HCT116 (cell line): ENCODE measurements at regions not wholly inside any gene's neighbourhood (a gene's known extent, or its start where the extent isn't known, plus 50 kb on each side); places are given as distances from the start of the nearest gene placed in this dataset.

Experiments used
- ATAC-seq: fragments of 200-7000 bp; cut with Tn5 transposase; 2 replicates; pipeline ENCODE4 v1.9.1; 2020; ENCODE audit warnings: mild to moderate bottlenecking, moderate library complexity
- BruUV-seq: library from RNA; stranded (reverse); fragments of 400-500 nt; replicated peaks from 2 replicates; lab custom pipeline; 2021; lab: Mats Ljungman, UMichigan
- CTCF ChIA-PET: fragments of 300-600 bp; sonication (Branson Sonifier 250); formaldehyde crosslinking; loops from one replicate; lab custom pipeline; 2021; ENCODE audit warnings: antibody characterized with exemption; lab: Charles Lee
- POLR2A ChIA-PET: fragments of 300-600, 350-600 bp; sonication (Branson Sonifier 250); formaldehyde crosslinking; loops from one replicate; lab custom pipeline; 2021; ENCODE audit warnings: antibody characterized with exemption; lab: Charles Lee
- RAD21 ChIA-PET, 2 experiments: fragments of 300-600 bp; sonication (Branson Sonifier 250); formaldehyde crosslinking; loops; one replicate each; lab custom pipeline; 2023; ENCODE audit warnings: low total read pairs in 2 of 2; ENCODE audit not compliant: uncharacterized antibody in 2 of 2, unreplicated experiment in 2 of 2, low non-redundant PET in 1 of 2; lab: Charles Lee
- DNase-seq: peaks from one replicate; pipeline ENCODE4 v3.0.0-alpha.2; 2010; ENCODE audit warnings: low read depth, low spot score
- H2AFZ ChIP-seq: fragments of 200-600 bp; shearing (Covaris generic), sonication (generic); 2 replicates; pipeline ENCODE4 v1.6.1; 2017; ENCODE audit warnings: low read depth, mixed run types, mixed read lengths, antibody characterized with exemption, low read length; ENCODE audit not compliant: poor library complexity, severe bottlenecking
- H3K27ac ChIP-seq: 2 replicates; pipeline ENCODE4 v1.5.1; 2012; ENCODE audit warnings: low read depth, low read length
- H3K27me3 ChIP-seq: fragments of 200-600 bp; sonication (generic); 2 replicates; pipeline ENCODE4 v1.6.1; 2016; ENCODE audit warnings: mixed run types, low read length, mixed read lengths; ENCODE audit not compliant: insufficient read depth
- H3K36me3 ChIP-seq, 2 experiments: fragments of 200-500 bp in 1 of 2; fragments of 200-600 bp in 1 of 2; sonication (Bioruptor generic) in 1 of 2; sonication (generic) in 1 of 2; 2 replicates each; pipeline versions ENCODE4 v1.5.1 to v1.6.1; 2014 to 2016; ENCODE audit warnings: low read length in 2 of 2, inconsistent platforms in 1 of 2, mixed read lengths in 1 of 2, mixed run types in 1 of 2; ENCODE audit not compliant: insufficient read depth in 2 of 2, control insufficient read depth in 1 of 2
- H3K4me1 ChIP-seq, 2 experiments: fragments of 200-600 bp in 1 of 2; sonication (generic) in 1 of 2; 2 replicates each; pipeline versions ENCODE4 v1.5.1 to v1.6.1; 2012 to 2017; ENCODE audit warnings: low read length in 2 of 2, inconsistent platforms in 1 of 2, mild to moderate bottlenecking in 1 of 2, mixed read lengths in 1 of 2, mixed run types in 1 of 2, moderate library complexity in 1 of 2; ENCODE audit not compliant: insufficient read depth in 2 of 2, control insufficient read depth in 1 of 2
- H3K4me2 ChIP-seq: fragments of 200-600 bp; sonication (generic); 2 replicates; pipeline ENCODE4 v1.6.1; 2017; ENCODE audit warnings: mixed run types, low read length, mixed read lengths
- H3K4me3 ChIP-seq, 2 experiments: fragments of 200-600 bp in 1 of 2; sonication (generic) in 1 of 2; replicated peaks in 1 of 2; 2 replicates each; pipeline ENCODE4 v1.5.1; 2011 to 2016; ENCODE audit warnings: low read length in 2 of 2, control low read depth in 1 of 2, low read depth in 1 of 2, mild to moderate bottlenecking in 1 of 2, mixed read lengths in 1 of 2, mixed run types in 1 of 2
- H3K79me2 ChIP-seq: fragments of 200-600 bp; sonication (generic); 2 replicates; pipeline ENCODE4 v1.6.1; 2017; ENCODE audit warnings: mild to moderate bottlenecking, mixed run types, low read length, moderate library complexity, mixed read lengths; ENCODE audit not compliant: insufficient read depth
- H3K9ac ChIP-seq: fragments of 200-600 bp; sonication (generic); 2 replicates; pipeline ENCODE4 v1.6.1; 2016; ENCODE audit warnings: low read length, mixed read lengths
- H3K9me2 ChIP-seq: fragments of 200-600 bp; sonication (generic), shearing (Covaris generic); 2 replicates; pipeline ENCODE4 v1.6.1; 2017; ENCODE audit warnings: mixed run types, mild to moderate bottlenecking, moderate library complexity; ENCODE audit not compliant: insufficient read depth
- H3K9me3 ChIP-seq, 2 experiments: fragments of 200-500 bp in 1 of 2; fragments of 200-600 bp in 1 of 2; sonication (Bioruptor generic) in 1 of 2; sonication (generic) in 1 of 2; 2 replicates each; pipeline ENCODE4 v1.6.1; 2014 to 2017; ENCODE audit warnings: low read length in 2 of 2, mixed read lengths in 2 of 2, inconsistent platforms in 1 of 2, low read depth in 1 of 2, mild to moderate bottlenecking in 1 of 2, mixed run types in 1 of 2, moderate library complexity in 1 of 2; ENCODE audit not compliant: control insufficient read depth in 1 of 2, insufficient read depth in 1 of 2
- H4K20me1 ChIP-seq: fragments of 200-600 bp; sonication (generic), shearing (Covaris generic); 2 replicates; pipeline ENCODE4 v1.6.1; 2017; ENCODE audit warnings: mixed run types, mild to moderate bottlenecking, moderate library complexity; ENCODE audit not compliant: insufficient read depth
- ATF3 ChIP-seq: IDR thresholded peaks from 2 replicates; pipeline ENCODE4 v1.6.1; 2012
- CEBPB ChIP-seq: IDR thresholded peaks from 2 replicates; pipeline ENCODE4 v1.6.1; 2012; ENCODE audit warnings: low read depth
- EGR1 ChIP-seq: IDR thresholded peaks from 2 replicates; pipeline ENCODE4 v1.6.1; 2012; ENCODE audit warnings: low read depth
- ELF1 ChIP-seq: IDR thresholded peaks from 2 replicates; pipeline ENCODE4 v1.6.1; 2012; ENCODE audit warnings: low read depth, borderline replicate concordance
- EZH2phosphoT487 ChIP-seq: fragments of 200-600 bp; IDR thresholded peaks from 2 replicates; pipeline ENCODE4 v1.6.1; 2018; ENCODE audit warnings: antibody characterized with exemption, borderline replicate concordance
- JUND ChIP-seq: IDR thresholded peaks from 2 replicates; pipeline ENCODE4 v1.6.1; 2012
- MAX ChIP-seq: IDR thresholded peaks from 2 replicates; pipeline ENCODE4 v1.6.1; 2012
- POLR2AphosphoS5 ChIP-seq: IDR thresholded peaks from 2 replicates; pipeline ENCODE4 v1.6.1; 2011; ENCODE audit warnings: mild to moderate bottlenecking, low read depth, low read length, moderate library complexity
- RAD21 ChIP-seq: IDR thresholded peaks from 2 replicates; pipeline ENCODE4 v1.6.1; 2012; ENCODE audit warnings: low read depth, mild to moderate bottlenecking
- SRF ChIP-seq: IDR thresholded peaks from 2 replicates; pipeline ENCODE4 v1.6.1; 2012; ENCODE audit warnings: low read depth
- YY1 ChIP-seq: IDR thresholded peaks from 2 replicates; pipeline ENCODE4 v1.6.1; 2011; ENCODE audit warnings: low read length, low read depth, moderate library complexity, mild to moderate bottlenecking; ENCODE audit not compliant: insufficient replicate concordance; ENCODE audit errors: extremely low read depth
- ZNF274 ChIP-seq: fragments of 200-500 bp; sonication (Bioruptor generic); IDR thresholded peaks from 2 replicates; pipeline ENCODE4 v1.6.1; 2014; ENCODE audit warnings: mild to moderate bottlenecking, low read depth, low read length, inconsistent platforms
- intact Hi-C: fragments of 100-400 bp; cut with micrococcal nuclease; formaldehyde crosslinking; loops from 2 replicates; pipeline ENCODE4 v1.10.0; 2022

- Histone ChIP-seq H3K9me3 (no peaks in the 10 kb centered on the region), H3K36me3 (no peaks in the 10 kb centered on the region), H4K20me1 (no peaks in the 10 kb centered on the region), H3K9me2 (no peaks in the 10 kb centered on the region), H3K27me3 (peaks cover 3% of the 10 kb centered on the region; the same call in 1 of the 2 replicates), H2AFZ (no peak overlapping the region), H3K9ac (no peak overlapping the region), H3K27ac (no peak overlapping the region), H3K4me3 (no peak overlapping the region), H3K4me1 (peaks cover 0 to 5% of the 10 kb centered on the region in 2 experiments; a peak in 1 of 4 replicates), H3K4me2 (no peak overlapping the region), H3K79me2 (no peaks in the 10 kb centered on the region)
- no peak for DNase-seq
- BruUV-seq = no TSS peak
- intact Hi-C loops = no loop called here
- RAD21 ChIA-PET = no interaction called here
- CTCF ChIA-PET = no interaction called here
- POLR2A ChIA-PET = no interaction called here
- TF ChIP-seq SRF = no peak
- no peak for TF ChIP-seq MAX
- no peak for TF ChIP-seq EGR1
- TF ChIP-seq EZH2phosphoT487 = no peak
- TF ChIP-seq ELF1 = no peak
- TF ChIP-seq RAD21 = no peak
- no peak for TF ChIP-seq YY1
- TF ChIP-seq JUND = no peak
- TF ChIP-seq ATF3 = no peak
- no peak for TF ChIP-seq ZNF274
- TF ChIP-seq CEBPB = no peak
- TF ChIP-seq POLR2AphosphoS5 = no peak
- ATAC-seq = no peak
Measured at GRCh38 chr12:131603939-131604795, 106.7 kb upstream of the SFSWAP start.
